Ovary (tissue), 7 donors: ENCODE measurements at regions not wholly inside any gene's neighbourhood (a gene's known extent, or its start where the extent isn't known, plus 50 kb on each side); places are given as distances from the start of the nearest gene placed in this dataset.
"Not testable (repeated sequence)": the region's sequence is repeated elsewhere in the genome, so short reads cannot be mapped to it uniquely, and the experiment has no call there.

Source experiments
- DNase-seq, 5 donors: peaks; one replicate each; pipeline ENCODE4 v3.0.0-alpha.2; 2019 to 2020
- H3K27ac ChIP-seq, 2 donors: fragments of 200-600 bp; one replicate each; pipeline versions ENCODE4 v1.5.1 to v1.8.0; 2019 to 2022
- H3K27me3 ChIP-seq: fragments of 200-600 bp; one replicate; pipeline ENCODE4 v1.8.0; 2022
- H3K36me3 ChIP-seq: fragments of 200-600 bp; sonication (generic); one replicate; pipeline ENCODE4 v1.5.1; 2019
- H3K4me1 ChIP-seq: one replicate; pipeline ENCODE4 v1.8.1; 2013; ENCODE audit warnings: mild to moderate bottlenecking, moderate library complexity; ENCODE audit not compliant: insufficient read depth
- H3K4me3 ChIP-seq: fragments of 200-600 bp; sonication (generic); one replicate; pipeline ENCODE4 v1.5.1; 2017
- H3K9me3 ChIP-seq, 2 donors: fragments of 200-600 bp in 1 of 2; sonication (generic) in 1 of 2; one replicate each; pipeline versions ENCODE4 v1.5.1 to v1.8.1; 2013 to 2019; ENCODE audit warnings: mild to moderate bottlenecking in 1 of 2, moderate library complexity in 1 of 2
- EP300 ChIP-seq: sonication (generic); formaldehyde crosslinking; IDR thresholded peaks from one replicate; pipeline ENCODE4 v1.6.1; 2017; ENCODE audit warnings: antibody characterized with exemption
- POLR2A ChIP-seq: fragments of 450-650 bp; IDR thresholded peaks from one replicate; pipeline ENCODE4 v1.6.1; 2017; ENCODE audit warnings: antibody characterized with exemption, mild to moderate bottlenecking, moderate library complexity
- WGBS, 3 donors: extraction: QIAGEN DNeasy Blood & Tissue Kit in 1 of 3; methylation state at CpG; one replicate each; pipeline versions ENCODE4 v1.1.5 to v1.1.7; 2013 to 2017; 5-methylcytosine and 5-hydroxymethylcytosine counted together
- intact Hi-C, 4 donors: fragments of 100-400 bp; cut with DNase I; formaldehyde crosslinking; loops; one replicate each; pipeline versions ENCODE4 v1.11.0 to v1.15.1; 2022 to 2023
- TF ChIP-seq, protein P1 (sequence below), 3 donors: fragments of 450-650 bp in 2 of 3; fragments of 200-600 bp in 1 of 3; IDR thresholded peaks; one replicate each; pipeline versions ENCODE4 v1.5.1 to v1.8.0; 2016 to 2022; ENCODE audit warnings: antibody characterized with exemption in 3 of 3, mild to moderate bottlenecking in 1 of 3
- donor health status: DM: no; HTN: no; CAD: no; lungs with moderate emphysema.
- donor health status: DM: no; HTN: no; CAD: no.
- donor health status: Bipolar disorder and iron deficiency.
- donor health status: DM: no; HTN: no; CAD: no.
- donor health status: DM: yes; HTN: yes; CAD: no.

- H3K4me1 ChIP-seq: no peaks in the 10 kb centered on the region
- no peak overlapping the region for H3K4me3 ChIP-seq
- H3K27ac ChIP-seq: no peak overlapping the region
- no peaks in the 10 kb centered on the region for H3K27me3 ChIP-seq
- H3K9me3 ChIP-seq: no peaks in the 10 kb centered on the region
- WGBS, 3 donors: 83 to 86% (median 83%) methylated on average over 2 of the region's 2 CpGs
- TF ChIP-seq, protein P1, sequence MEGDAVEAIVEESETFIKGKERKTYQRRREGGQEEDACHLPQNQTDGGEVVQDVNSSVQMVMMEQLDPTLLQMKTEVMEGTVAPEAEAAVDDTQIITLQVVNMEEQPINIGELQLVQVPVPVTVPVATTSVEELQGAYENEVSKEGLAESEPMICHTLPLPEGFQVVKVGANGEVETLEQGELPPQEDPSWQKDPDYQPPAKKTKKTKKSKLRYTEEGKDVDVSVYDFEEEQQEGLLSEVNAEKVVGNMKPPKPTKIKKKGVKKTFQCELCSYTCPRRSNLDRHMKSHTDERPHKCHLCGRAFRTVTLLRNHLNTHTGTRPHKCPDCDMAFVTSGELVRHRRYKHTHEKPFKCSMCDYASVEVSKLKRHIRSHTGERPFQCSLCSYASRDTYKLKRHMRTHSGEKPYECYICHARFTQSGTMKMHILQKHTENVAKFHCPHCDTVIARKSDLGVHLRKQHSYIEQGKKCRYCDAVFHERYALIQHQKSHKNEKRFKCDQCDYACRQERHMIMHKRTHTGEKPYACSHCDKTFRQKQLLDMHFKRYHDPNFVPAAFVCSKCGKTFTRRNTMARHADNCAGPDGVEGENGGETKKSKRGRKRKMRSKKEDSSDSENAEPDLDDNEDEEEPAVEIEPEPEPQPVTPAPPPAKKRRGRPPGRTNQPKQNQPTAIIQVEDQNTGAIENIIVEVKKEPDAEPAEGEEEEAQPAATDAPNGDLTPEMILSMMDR (IDR thresholded peaks at IDR 0.05): no peak
- TF ChIP-seq EP300: no peak
- no peak for TF ChIP-seq POLR2A
- intact Hi-C loops: no loop called here
- H3K36me3 ChIP-seq: no peaks in the 10 kb centered on the region
- no peak for DNase-seq
Measured at GRCh38 chr3:134737516-134737915, 57.5 kb upstream of the EPHB1 start.

- H3K27ac ChIP-seq, H3K4me1 ChIP-seq, DNase-seq, H3K4me3 ChIP-seq, H3K27me3 ChIP-seq, H3K9me3 ChIP-seq, intact Hi-C loops, H3K36me3 ChIP-seq: not testable (repeated sequence)
- WGBS, 3 donors: 83 to 93% (median 89%) methylated on average over 7 of the region's 7 CpGs
Measured at GRCh38 chr3:134740077-134740476, 55.0 kb upstream of the EPHB1 start.

- no peak for DNase-seq
- no peaks in the 10 kb centered on the region for H3K36me3 ChIP-seq
- no peak overlapping the region for H3K27ac ChIP-seq
- TF ChIP-seq EP300 (no peak), POLR2A (no peak)
- TF ChIP-seq, protein P1 (IDR thresholded peaks at IDR 0.05): no peak
- H3K4me3 ChIP-seq: no peak overlapping the region
- no peaks in the 10 kb centered on the region for H3K9me3 ChIP-seq
- intact Hi-C loops: no loop called here
- no peaks in the 10 kb centered on the region for H3K4me1 ChIP-seq
- no peaks in the 10 kb centered on the region for H3K27me3 ChIP-seq
- 62 to 85% (median 71%) methylated on average over 1 of the region's 1 CpG for WGBS, 3 donors
Measured at GRCh38 chr3:134742202-134742601, 52.9 kb upstream of the EPHB1 start.

- H3K27me3 ChIP-seq: no peaks in the 10 kb centered on the region
- no peaks in the 10 kb centered on the region for H3K9me3 ChIP-seq
- no peak overlapping the region for H3K27ac ChIP-seq
- H3K4me3 ChIP-seq: no peak overlapping the region
- H3K4me1 ChIP-seq: no peaks in the 10 kb centered on the region
- WGBS, 3 donors: 68 to 86% (median 68%) methylated on average over 1 of the region's 1 CpG
- intact Hi-C loops: no loop called here
- H3K36me3 ChIP-seq: no peaks in the 10 kb centered on the region
- no peak for DNase-seq
- TF ChIP-seq EP300: no peak
- TF ChIP-seq POLR2A: no peak
- TF ChIP-seq, protein P1 (IDR thresholded peaks at IDR 0.05): no peak
Measured at GRCh38 chr3:134743006-134743405, 52.1 kb upstream of the EPHB1 start.
